ENCODE measurements at regions not wholly inside any gene's neighbourhood (a gene's known extent, or its start where the extent isn't known, plus 50 kb on each side); places are given as distances from the start of the nearest gene placed in this dataset.

- no peaks in the 10 kb centered on the region for H4K20me1 ChIP-seq (ENCODE audit: insufficient read depth, low read length)
- H3K79me2 ChIP-seq (ENCODE audit: insufficient read depth, low read length) = no peaks in the 10 kb centered on the region
- H3K9me2 ChIP-seq (ENCODE audit: low read depth, low read length) = no peaks in the 10 kb centered on the region
- TF ChIP-seq CTCF (IDR thresholded peaks at IDR 0.05; ENCODE audit: low read length) = no peak
- no peak for TF ChIP-seq EZH2 (IDR thresholded peaks at IDR 0.05; ENCODE audit: borderline replicate concordance, low read length)
- no peak overlapping the region for H3K4me2 ChIP-seq (ENCODE audit: low read length)
- H3F3A ChIP-seq (ENCODE audit: insufficient read depth, low read length) = no peaks in the 10 kb centered on the region
- no peaks in the 10 kb centered on the region for H3K9me3 ChIP-seq (ENCODE audit: low read length)
- no peaks in the 10 kb centered on the region for H3K27me3 ChIP-seq (ENCODE audit: insufficient read depth, low read length)
- no peaks in the 10 kb centered on the region for H3K4me1 ChIP-seq (ENCODE audit: insufficient read depth, low read length, severe bottlenecking)
- H2AFZ ChIP-seq (ENCODE audit: low read length) = no peak overlapping the region
- no peak overlapping the region for H3K27ac ChIP-seq (ENCODE audit: low read depth, low read length, poor library complexity, severe bottlenecking)
- no peaks in the 10 kb centered on the region for H3K36me3 ChIP-seq (ENCODE audit: insufficient read depth, low read length)
- H3K4me3 ChIP-seq (ENCODE audit: low read depth, low read length, poor library complexity, severe bottlenecking) = no peak overlapping the region
- H3K9ac ChIP-seq (ENCODE audit: low read length) = no peak overlapping the region
Observed at GRCh38 chr6:139611327-139612134, 237.1 kb upstream of the CITED2 start.

GRCh38 chr6:139608466-139609261 lies 234.2 kb upstream of the CITED2 start:
- no peak overlapping the region for H3K27ac ChIP-seq (ENCODE audit: low read depth, low read length, poor library complexity, severe bottlenecking)
- H3K36me3 ChIP-seq (ENCODE audit: insufficient read depth, low read length) = no peaks in the 10 kb centered on the region
- no peak overlapping the region for H3K9ac ChIP-seq (ENCODE audit: low read length)
- no peaks in the 10 kb centered on the region for H3K79me2 ChIP-seq (ENCODE audit: insufficient read depth, low read length)
- no peaks in the 10 kb centered on the region for H3K9me3 ChIP-seq (ENCODE audit: low read length)
- no peaks in the 10 kb centered on the region for H4K20me1 ChIP-seq (ENCODE audit: insufficient read depth, low read length)
- H3K4me1 ChIP-seq (ENCODE audit: insufficient read depth, low read length, severe bottlenecking) = no peaks in the 10 kb centered on the region
- no peak overlapping the region for H2AFZ ChIP-seq (ENCODE audit: low read length)
- no peaks in the 10 kb centered on the region for H3K27me3 ChIP-seq (ENCODE audit: insufficient read depth, low read length)
- no peak overlapping the region for H3K4me2 ChIP-seq (ENCODE audit: low read length)
- H3K4me3 ChIP-seq (ENCODE audit: low read depth, low read length, poor library complexity, severe bottlenecking) = no peak overlapping the region
- TF ChIP-seq EZH2 (IDR thresholded peaks at IDR 0.05; ENCODE audit: borderline replicate concordance, low read length) = no peak
- TF ChIP-seq CTCF (IDR thresholded peaks at IDR 0.05; ENCODE audit: low read length) = no peak
- no peaks in the 10 kb centered on the region for H3K9me2 ChIP-seq (ENCODE audit: low read depth, low read length)
- H3F3A ChIP-seq (ENCODE audit: insufficient read depth, low read length) = no peaks in the 10 kb centered on the region

GRCh38 chr6:139605350-139605749 lies 230.9 kb upstream of the CITED2 start:
- Histone ChIP-seq H3F3A (ENCODE audit: insufficient read depth, low read length) (no peaks in the 10 kb centered on the region), H3K4me2 (ENCODE audit: low read length) (no peak overlapping the region), H3K4me3 (ENCODE audit: low read depth, low read length, poor library complexity, severe bottlenecking) (no peak overlapping the region), H3K79me2 (ENCODE audit: insufficient read depth, low read length) (no peaks in the 10 kb centered on the region), H3K36me3 (ENCODE audit: insufficient read depth, low read length) (no peaks in the 10 kb centered on the region), H3K27ac (ENCODE audit: low read depth, low read length, poor library complexity, severe bottlenecking) (no peak overlapping the region), H3K9me3 (ENCODE audit: low read length) (no peaks in the 10 kb centered on the region), H3K4me1 (ENCODE audit: insufficient read depth, low read length, severe bottlenecking) (no peaks in the 10 kb centered on the region), H4K20me1 (ENCODE audit: insufficient read depth, low read length) (no peaks in the 10 kb centered on the region), H3K9ac (ENCODE audit: low read length) (no peak overlapping the region), H3K27me3 (ENCODE audit: insufficient read depth, low read length) (no peaks in the 10 kb centered on the region), H2AFZ (ENCODE audit: low read length) (no peak overlapping the region), H3K9me2 (ENCODE audit: low read depth, low read length) (no peaks in the 10 kb centered on the region)
- TF ChIP-seq CTCF (IDR thresholded peaks at IDR 0.05; ENCODE audit: low read length) = no peak
- no peak for TF ChIP-seq EZH2 (IDR thresholded peaks at IDR 0.05; ENCODE audit: borderline replicate concordance, low read length)
